ENCODE measurements at regions not wholly inside any gene's neighbourhood (a gene's known extent, or its start where the extent isn't known, plus 50 kb on each side); places are given as distances from the start of the nearest gene placed in this dataset.

DNA sequence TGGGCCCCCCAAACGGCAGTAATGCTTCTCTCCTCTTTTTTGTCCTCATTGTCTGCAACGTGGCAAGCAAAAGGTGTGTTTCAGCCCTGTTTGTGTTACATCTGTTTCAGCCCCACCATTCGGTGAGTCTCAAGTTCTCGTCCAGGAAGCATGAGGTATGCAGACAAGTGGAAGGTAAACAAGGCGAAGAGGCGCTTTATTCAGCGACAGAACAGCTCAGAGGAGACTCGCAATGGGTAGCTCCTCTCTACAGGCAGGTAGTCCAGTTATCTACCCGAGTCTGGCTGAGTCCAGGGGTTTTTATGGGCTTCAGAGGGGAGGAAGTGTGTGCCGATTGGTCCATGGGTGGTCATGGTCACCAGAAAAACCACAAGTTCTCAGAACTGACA, 733.4 kb upstream of the CDH7 start:
- in situ Hi-C loops (cut with HindIII; ENCODE audit: low sequenced_read_pairs) = no loop called here

DNA sequence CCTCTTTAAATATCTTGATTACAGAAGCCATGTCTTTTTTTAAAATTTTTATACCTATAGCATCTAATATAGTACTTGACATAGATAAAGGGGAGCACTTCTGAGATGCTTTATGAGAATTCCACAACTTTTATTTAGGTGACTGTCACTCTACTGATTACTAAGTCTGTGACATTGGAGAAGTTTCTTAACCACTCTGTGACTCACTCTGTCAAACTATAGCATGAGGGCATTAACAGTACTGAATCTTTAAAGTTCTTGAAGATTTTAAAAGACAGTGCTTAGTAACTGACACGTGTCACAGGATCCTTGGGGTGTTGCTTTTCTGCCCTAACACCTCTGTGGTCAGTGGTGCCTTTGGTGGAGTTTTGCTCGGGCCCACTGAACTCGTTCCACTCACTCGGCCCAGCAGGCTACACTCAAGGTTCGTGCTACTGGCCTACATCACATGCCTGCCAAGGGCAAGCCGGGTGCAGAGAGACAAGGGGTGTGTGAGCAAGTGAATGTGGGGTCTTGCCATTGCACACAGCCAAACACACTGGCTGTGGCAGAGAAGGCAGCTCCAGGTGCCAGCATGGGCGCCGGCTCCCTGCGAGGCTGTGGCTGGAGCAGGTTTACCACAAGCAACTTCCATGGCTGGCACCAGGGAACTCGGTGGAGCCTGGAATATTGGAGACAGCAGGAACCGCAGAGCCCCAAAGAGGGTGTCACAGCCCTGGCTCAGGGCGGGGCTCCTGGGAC, 734.0 kb upstream of the CDH7 start:
- in situ Hi-C loops (cut with HindIII; ENCODE audit: low sequenced_read_pairs) = no loop called here

DNA sequence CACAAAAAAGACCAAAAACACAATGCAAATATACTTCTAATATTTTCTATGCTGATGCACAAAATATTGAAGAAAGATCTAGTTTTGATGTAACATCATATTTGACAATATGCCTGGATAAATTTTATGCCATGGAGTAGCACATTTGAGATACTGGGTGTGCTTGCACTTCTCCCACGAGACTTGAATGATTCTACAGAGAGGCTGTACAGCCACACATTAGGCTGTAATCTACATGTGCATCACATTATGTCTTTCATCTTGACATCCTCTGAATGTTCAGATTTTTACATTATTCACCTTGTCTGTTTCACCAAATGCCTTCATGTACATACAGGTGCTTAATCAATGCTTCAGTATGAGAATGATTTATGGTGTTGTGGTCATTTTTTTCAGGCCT, 756.4 kb upstream of the CDH7 start:
- in situ Hi-C loops (cut with HindIII; ENCODE audit: low sequenced_read_pairs) = no loop called here

DNA sequence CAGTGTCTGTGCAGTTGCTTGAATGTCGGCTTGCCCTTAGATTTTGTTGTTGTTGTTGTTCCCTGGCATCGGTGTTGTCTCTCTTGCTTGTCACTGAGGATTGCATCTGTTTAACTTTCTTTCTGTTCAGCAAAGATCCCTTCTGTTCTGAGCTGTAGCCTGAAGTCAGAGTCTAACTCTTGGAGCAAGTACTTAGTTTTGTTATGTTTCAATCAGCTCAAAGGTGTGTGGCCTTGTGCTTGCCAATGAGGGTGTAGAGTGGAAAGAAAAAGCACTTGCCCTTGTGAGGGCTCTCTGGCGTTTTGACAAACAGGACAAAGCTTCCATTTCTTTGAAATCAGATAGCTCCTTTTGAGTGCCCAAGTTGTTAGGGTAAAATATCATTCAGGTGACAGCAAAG, 757.1 kb upstream of the CDH7 start:
- in situ Hi-C loops (cut with HindIII; ENCODE audit: low sequenced_read_pairs) = no loop called here

DNA sequence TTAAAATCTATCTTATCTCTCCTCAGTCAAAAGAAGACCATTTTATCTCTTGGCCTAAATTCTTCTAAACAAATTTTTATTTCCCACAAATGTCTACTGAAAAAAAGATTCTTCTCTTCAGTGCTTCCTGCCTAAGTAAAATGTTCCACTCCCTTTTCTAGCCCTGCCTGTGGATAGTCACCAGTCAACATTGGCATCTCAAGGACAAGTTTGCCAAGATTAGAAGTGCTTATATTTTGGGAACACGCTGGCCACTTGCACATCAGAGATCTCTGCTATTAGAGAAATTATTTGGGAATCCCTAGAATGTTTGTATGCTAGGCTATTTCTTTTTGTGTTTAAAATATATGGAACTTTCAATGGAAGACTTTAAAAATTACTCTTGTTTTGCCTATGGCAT, 758.2 kb upstream of the CDH7 start:
- in situ Hi-C loops (cut with HindIII; ENCODE audit: low sequenced_read_pairs) = no loop called here

DNA sequence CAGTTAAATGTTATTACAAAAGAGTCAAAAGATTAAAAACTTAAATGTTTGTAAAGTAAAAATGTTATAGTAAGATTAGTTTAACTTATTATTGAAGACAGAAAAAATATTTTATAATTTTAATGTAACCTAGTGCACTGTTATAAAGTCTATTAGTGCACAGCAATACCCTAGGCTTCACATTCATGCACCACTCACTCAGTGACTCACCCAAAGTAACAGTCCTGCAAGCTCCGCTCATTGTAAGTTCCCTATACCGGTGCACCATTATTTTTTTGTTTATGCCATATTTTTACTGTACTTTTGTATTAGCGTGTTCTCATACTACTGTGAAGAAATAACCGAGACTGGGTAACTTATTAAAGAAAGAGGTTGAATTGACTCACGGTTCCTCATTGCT, 759.7 kb upstream of the CDH7 start:
- in situ Hi-C loops (cut with HindIII; ENCODE audit: low sequenced_read_pairs) = no loop called here

DNA sequence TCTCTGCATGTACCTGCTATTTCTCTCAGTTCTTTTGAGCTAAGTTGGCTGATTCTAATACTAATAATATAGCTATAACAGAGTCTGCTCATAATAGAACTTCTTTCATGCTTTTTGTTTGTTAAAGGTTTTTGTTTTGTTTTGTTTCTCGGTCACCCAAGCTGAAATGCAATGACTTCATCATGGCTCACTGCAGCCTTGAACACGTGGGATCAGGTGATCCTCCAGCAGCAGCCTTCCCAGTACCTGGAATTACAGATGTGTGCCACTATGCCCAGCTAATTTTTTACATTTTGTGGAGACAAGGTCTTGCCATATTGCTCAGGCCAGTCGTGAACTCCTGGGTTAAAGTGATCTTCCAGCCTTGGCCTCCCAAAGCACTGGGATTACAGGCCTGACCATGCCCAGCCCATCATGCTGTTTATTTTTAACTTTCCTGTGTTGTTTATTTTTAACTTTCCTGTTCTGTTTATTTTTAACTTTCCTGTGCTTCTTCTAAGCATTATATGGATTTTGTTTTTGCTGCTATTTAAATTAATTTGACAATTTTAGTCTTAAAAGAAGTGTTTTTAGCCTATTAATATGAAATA, 763.8 kb upstream of the CDH7 start:
- in situ Hi-C loops (cut with HindIII; ENCODE audit: low sequenced_read_pairs) = no loop called here

DNA sequence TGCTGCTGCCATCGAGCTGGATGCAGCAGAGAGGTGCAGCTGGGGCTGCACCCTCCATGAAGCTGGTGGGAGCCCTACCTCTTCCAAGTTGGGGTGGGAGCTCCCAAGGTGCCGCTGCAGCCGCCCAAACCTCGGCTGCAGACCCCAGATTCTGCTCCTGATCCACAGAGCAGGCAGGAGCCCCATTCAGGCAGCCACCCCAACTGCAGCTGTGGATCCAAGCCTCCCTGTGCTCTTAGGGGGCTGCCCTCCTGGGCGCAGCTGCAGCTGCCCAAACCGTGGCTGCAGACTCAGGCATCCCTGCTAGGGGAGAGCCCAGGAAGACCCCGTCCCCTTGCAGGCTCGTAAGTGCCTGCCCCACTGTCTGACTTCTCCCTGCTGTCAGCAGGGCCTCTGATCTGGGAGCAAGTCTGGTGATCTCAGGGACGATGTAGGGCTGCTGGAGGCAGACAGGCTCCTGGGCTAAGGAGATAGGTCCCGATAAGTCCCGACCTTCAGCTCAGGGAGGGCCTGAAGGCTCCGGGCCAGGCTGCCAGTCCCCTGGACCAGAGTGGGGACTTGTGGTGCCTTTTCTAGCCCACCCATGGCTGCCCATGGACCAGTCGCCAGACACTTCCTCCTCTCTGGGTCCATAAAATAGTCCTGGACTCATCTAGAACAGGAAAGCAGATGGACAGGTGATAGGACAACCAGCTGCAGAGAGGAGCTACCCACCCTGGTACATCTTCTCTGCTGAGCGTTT, 767.1 kb upstream of the CDH7 start:
- in situ Hi-C loops (cut with HindIII; ENCODE audit: low sequenced_read_pairs) = no loop called here

DNA sequence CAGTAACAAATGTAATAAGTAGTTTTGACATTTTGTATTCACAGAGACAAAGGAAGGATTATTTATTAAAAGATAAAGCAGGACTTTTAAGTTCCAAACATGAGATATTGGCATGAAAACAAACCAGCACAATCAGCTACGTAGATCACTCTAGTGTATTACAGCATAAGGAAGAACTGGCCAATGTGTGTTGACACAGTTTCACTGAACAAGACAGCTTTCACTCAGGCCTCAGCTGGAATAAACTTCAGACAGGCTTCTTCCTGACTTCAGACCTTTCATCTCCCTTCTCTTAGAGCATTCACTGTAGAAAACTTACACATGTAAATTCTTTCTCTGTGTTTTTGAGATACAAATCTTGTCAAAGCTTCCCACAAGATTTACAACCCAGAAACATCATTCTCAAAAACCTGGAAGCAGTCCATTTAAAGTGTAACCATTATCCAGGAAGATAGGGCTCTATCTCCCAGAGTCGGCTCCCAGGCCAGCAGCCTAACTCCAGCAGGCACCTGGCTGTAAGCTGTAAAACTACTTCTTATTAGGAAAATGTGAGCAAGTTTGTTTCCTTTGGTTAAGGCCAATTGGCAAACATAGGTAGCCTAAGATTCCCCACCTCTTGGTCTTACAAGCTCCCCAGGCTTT, 768.3 kb upstream of the CDH7 start:
- in situ Hi-C loops (cut with HindIII; ENCODE audit: low sequenced_read_pairs) = no loop called here

DNA sequence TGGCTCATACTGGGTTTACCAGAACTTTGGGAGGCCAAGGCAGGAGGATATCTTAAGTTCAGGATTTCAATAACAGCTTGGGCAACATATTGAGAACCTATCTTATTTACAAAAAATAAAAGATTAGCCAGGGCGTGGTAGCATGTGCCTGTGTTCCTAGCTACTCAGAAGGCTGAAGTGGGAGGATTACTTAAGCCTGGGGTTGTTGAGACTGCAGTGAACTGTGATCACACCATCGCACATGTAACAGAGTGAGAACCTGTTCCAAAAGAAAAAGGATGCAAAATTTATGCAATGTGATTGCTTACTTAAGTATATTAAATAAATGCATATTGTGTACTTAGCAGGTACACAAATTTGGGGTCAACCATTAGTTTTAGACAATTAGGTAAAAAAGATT, 768.9 kb upstream of the CDH7 start:
- in situ Hi-C loops (cut with HindIII; ENCODE audit: low sequenced_read_pairs) = no loop called here

DNA sequence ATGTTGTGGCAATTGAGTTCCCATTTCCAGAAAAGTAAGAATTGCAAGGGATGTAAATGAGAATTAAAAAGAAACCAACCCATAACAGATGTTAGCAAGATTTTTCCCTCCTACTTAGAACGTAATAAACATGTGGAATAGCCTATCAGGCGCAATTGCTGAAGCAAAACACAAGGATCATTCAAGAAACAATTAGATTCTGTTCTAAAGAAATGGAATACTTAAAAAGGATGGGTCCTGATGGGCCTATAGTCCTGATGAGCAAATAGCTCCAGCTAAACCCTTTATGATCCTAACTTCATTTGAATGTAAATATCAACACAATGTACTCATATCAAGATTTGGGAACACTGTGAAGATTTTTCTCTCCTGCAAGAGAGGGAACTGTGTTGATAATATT, 771.0 kb upstream of the CDH7 start:
- in situ Hi-C loops (cut with HindIII; ENCODE audit: low sequenced_read_pairs) = no loop called here

DNA sequence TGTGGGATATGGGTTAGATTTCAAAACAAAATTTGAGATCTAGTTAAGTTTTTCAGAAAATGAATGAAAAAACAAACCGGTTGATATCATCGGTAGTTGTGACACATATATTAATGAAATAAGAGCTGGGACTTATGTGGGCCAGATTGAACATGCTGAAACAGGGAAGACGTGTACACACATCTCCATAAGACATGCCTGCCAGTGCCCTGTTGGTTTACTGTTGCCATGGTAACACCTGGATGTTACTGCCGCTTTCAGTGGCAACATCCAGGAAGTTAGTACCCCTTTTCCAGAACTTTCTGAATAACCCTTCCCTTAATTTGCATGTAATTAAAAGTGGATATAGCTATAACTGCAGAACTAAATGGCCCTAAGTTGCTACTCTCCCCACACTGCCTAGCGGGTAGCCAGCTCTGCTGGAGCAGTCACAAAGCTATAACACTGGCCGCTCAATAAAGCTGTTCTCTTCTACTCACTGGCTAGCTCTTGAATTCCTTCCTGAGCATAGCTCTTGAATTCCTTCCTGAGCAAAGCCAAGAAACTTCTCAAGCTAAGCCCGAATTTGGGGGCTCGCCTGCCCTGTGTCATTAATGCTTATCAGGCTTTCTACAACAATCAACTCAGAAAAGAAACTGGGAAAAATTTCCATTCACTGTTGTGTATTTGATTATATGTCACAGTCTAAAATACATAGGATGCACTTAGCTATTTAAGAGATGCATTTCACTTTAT, 776.3 kb upstream of the CDH7 start:
- in situ Hi-C loops (cut with HindIII; ENCODE audit: low sequenced_read_pairs) = no loop called here

DNA sequence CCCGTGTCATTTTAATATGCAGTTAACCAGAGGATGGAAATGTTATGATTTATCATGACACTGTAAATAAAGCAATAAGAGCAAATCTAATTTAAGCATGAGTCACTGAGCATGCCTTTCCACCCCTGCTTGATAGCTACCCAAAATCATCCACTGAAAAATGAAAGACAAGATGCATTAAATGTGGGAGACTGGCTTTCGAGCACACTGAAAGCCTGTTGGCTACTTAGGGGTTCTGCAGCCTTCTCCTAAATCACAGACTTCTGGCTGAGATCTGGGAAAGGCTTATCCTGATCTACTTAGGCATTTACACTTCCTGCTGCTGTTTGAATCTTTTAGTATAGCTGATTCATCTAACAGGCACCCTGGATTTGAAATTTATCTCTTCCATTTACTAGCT, 778.3 kb upstream of the CDH7 start:
- in situ Hi-C loops (cut with HindIII; ENCODE audit: low sequenced_read_pairs) = no loop called here

DNA sequence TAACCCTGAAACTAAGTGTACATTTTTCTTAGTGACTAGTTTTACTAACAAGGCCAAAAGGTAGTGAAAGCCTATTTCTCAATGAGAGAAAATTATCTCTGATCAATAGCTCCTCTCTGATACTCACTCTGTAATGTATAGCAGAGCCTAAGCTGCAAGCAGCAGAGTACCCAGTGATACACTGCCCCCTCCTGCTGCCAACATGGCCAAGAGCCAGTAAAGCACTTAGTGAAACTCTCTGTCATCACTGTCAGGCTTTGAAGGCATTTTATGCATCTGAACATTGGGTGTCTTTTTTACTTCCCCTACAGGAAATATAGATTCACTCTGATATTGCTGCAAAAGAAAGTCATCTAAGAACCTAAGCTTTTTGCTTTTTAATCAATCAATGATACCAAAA, 784.1 kb upstream of the CDH7 start:
- in situ Hi-C loops (cut with HindIII; ENCODE audit: low sequenced_read_pairs) = no loop called here

DNA sequence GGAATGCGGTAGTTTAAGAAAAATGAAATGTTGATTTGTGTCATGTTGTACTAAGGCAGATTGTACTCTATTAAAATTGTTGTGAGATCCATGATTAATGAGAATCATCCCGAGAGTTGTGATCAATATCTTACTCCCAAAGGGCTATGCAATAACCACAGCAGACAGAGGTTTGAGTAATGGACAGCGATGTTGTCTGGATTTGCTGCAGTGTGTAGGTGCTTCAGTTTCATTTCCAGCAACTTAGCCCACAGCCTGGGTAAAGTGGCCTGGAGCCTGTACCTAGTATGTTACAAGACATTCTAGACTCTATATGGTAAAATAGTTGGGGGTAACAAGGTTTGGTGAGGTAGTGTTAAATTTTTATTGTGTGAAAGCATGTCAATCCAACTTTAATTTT, 794.3 kb upstream of the CDH7 start:
- in situ Hi-C loops (cut with HindIII; ENCODE audit: low sequenced_read_pairs) = no loop called here

DNA sequence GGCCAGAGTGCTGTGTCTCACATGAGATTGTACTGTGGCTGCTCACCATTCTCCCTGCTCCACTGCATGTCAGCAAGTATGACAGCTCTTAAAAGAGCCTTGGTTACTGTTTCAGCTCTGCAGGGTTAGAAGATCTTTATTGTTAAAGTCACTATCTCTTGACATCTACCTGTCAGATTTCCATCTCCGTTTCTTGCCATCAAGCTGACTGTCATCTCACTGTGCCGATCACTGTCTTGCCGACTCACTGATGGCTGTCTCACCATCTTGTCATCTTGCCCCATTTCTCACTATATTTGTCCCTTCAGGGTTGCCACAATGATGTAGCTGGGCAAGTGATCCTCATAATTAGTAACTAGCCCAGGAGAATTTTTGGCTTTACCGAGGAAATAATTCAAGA, 800.9 kb upstream of the CDH7 start:
- in situ Hi-C loops (cut with HindIII; ENCODE audit: low sequenced_read_pairs) = no loop called here

DNA sequence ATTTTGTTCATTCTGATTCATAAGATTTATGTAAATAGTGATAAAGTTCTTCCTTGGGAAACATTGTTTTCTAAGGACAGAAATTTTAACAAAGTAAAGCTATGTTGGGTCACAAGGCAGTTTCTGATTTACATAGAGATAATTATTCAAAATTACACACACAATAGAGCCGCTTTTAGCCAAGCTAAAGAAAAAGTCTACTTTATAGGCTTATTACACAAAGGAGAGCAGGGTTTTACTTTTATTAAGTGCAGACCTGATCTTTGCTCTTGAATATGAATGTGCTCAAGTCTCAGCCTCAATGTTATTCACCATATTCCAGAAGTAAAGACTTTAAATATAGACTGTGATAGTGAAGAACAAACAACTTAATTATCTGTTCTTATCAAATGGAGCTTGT, 787.8 kb upstream of the LINC00305 start:
- in situ Hi-C loops (cut with HindIII; ENCODE audit: low sequenced_read_pairs) = no loop called here

DNA sequence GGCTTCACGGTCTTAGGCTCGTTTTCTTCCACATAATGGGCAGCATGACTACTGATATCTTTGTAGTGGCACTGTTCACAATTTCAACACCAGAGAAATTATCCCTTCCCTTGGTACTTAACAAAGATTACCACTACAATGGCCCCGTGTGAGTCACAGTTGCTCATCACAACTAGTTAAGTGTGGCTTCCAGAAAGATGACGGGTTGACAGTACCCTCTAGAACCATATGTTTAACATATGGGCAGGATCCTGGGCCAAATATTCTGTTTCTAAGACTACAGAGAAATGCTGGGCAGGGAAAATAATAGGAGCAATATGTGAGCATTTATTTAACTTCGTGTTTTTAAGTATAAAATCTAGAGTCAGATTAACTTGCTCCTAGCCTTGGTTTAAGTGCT, 780.1 kb upstream of the LINC00305 start:
- in situ Hi-C loops (cut with HindIII; ENCODE audit: low sequenced_read_pairs) = no loop called here

DNA sequence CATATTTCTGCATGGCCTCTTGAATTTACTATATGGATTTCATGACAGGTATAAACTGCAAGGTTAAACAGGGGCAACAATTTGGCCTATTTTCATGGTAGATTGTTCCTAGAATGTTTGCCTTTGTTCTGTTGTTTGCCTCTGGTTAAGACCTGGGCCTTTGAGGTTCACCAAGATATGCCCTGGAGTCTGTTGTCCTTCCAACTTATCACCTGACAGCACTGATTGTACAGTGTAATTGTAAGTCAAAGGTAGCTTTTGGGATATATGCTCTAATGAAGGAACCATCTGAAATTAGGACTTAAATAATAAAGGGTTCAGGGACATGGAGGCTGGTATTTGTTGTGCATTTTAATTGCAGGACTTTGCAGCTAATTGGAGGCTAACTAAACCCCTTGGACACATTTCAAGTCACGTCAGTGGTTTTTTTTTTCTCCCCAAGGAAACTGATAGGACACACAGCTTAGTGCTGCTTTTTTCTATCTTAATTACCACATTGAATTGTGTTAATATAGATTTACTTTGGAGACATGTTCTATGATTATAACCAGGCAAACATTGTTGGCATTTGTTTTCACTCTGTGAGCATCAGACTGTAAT, 771.2 kb upstream of the LINC00305 start:
- in situ Hi-C loops (cut with HindIII; ENCODE audit: low sequenced_read_pairs) = no loop called here

DNA sequence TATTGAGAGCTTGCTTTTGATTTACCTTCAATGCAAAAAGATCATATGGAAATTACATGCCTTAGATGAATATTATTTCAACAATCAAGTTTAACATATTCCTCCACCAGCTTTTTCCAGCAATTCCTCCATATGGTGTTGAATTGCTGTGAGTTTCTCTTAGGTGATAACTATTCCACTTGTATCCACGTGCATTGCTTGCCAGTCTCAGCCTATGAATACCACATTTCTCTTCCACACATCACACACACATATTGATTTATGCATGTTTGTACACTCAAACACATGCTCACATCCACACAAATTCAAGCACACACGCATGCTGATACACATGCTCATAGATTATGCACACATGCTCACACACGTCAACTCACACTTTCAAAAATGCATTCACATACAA, 770.0 kb upstream of the LINC00305 start:
- in situ Hi-C loops (cut with HindIII; ENCODE audit: low sequenced_read_pairs) = no loop called here

DNA sequence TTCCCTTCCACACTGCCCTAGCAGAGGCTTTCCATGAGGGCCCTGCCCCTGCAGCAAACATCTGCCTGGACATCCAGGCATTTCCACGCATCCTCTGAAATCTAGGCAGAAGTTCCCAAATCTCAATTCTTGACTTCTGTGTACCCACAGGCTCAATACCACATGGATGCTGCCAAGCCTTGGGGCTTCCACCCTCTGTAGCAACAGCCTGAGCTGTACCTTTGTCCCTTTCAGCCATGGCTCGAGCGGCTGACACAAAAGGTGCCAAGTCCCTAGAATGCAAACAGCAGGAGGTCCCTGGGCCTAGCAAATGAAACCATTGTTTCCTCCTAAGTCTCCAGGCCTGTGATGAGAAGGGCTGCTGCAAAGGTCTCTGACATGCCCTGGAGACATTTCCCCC, 744.5 kb upstream of the LINC00305 start:
- in situ Hi-C loops (cut with HindIII; ENCODE audit: low sequenced_read_pairs) = no loop called here

Measured in endothelial cell of hepatic sinusoid (primary cell).